Prostate gland (tissue), 2 donors: ENCODE measurements at regions not wholly inside any gene's neighbourhood (a gene's known extent, or its start where the extent isn't known, plus 50 kb on each side); places are given as distances from the start of the nearest gene placed in this dataset.

Source experiments
- DNase-seq: peaks from one replicate; pipeline ENCODE4 v3.0.0-alpha.2; 2019; ENCODE audit warnings: low spot score
- H3K27ac ChIP-seq, 2 donors: fragments of 200-600 bp; sonication (generic); 2 replicates each; pipeline ENCODE4 v1.5.1; 2017 to 2019
- H3K27me3 ChIP-seq: fragments of 200-600 bp; sonication (generic); replicated peaks from 2 replicates; pipeline ENCODE4 v1.5.1; 2019; ENCODE audit not compliant: insufficient read depth
- H3K36me3 ChIP-seq, 2 donors: fragments of 200-600 bp; sonication (generic); 1 replicate in 1 of 2; 2 replicates in 1 of 2; pipeline versions ENCODE4 v1.5.1 to v1.8.1; 2017 to 2019
- H3K4me1 ChIP-seq: fragments of 200-600 bp; sonication (generic); replicated peaks from 2 replicates; pipeline ENCODE4 v1.5.1; 2019
- H3K4me3 ChIP-seq, 2 donors: fragments of 200-600 bp; sonication (generic); 2 replicates each; pipeline ENCODE4 v1.5.1; 2017 to 2019
- H3K9me3 ChIP-seq: fragments of 200-600 bp; sonication (generic); 2 replicates; pipeline ENCODE4 v1.5.1; 2017
- CTCF ChIP-seq, 4 experiments: fragments of 200-600 bp in 2 of 4; fragments of 450-650 bp in 2 of 4; sonication (generic) in 2 of 4; IDR thresholded peaks; 1 replicate in 3 of 4; 2 replicates in 1 of 4; pipeline ENCODE4 v1.5.1; 2016 to 2019; ENCODE audit warnings: antibody characterized with exemption in 4 of 4, mild to moderate bottlenecking in 2 of 4, moderate library complexity in 2 of 4
- POLR2A ChIP-seq: fragments of 450-650 bp; IDR thresholded peaks from one replicate; pipeline ENCODE4 v1.6.1; 2016; ENCODE audit warnings: antibody characterized with exemption, mild to moderate bottlenecking
- POLR2AphosphoS5 ChIP-seq: sonication (generic); formaldehyde crosslinking; IDR thresholded peaks from one replicate; pipeline ENCODE4 v1.6.1; 2017; ENCODE audit warnings: antibody characterized with exemption
- WGBS: methylation state at CpG from one replicate; pipeline ENCODE4 v1.1.5; 2018; 5-methylcytosine and 5-hydroxymethylcytosine counted together
- intact Hi-C: fragments of 100-400 bp; cut with DNase I; formaldehyde crosslinking; loops from one replicate; pipeline ENCODE4 v1.14.2; 2022

- no peaks in the 10 kb centered on the region for H3K36me3 ChIP-seq
- DNase-seq = no peak
- H3K27ac ChIP-seq = no peak overlapping the region
- H3K9me3 ChIP-seq = no peaks in the 10 kb centered on the region
- no peaks in the 10 kb centered on the region for H3K4me1 ChIP-seq
- H3K27me3 ChIP-seq = no peaks in the 10 kb centered on the region
- WGBS = 75% methylated on average over 3 of the region's 3 CpGs
- TF ChIP-seq POLR2AphosphoS5 = no peak
- TF ChIP-seq POLR2A = no peak
- no peak for TF ChIP-seq CTCF (IDR thresholded peaks at IDR 0.05)
- intact Hi-C loops = no loop called here
- H3K4me3 ChIP-seq = no peak overlapping the region
These were observed 173.4 kb upstream of the RUNX1 start for GRCh38 chr21:35222541-35222941.

GRCh38 chr21:35222021-35222420 is 172.9 kb upstream of the RUNX1 start:
- Histone ChIP-seq H3K9me3 (no peaks in the 10 kb centered on the region), H3K36me3 (no peaks in the 10 kb centered on the region), H3K27ac (no peak overlapping the region), H3K27me3 (no peaks in the 10 kb centered on the region), H3K4me1 (no peaks in the 10 kb centered on the region), H3K4me3 (no peak overlapping the region)
- no peak for TF ChIP-seq CTCF (IDR thresholded peaks at IDR 0.05)
- TF ChIP-seq POLR2A = no peak
- 77% methylated on average over 3 of the region's 3 CpGs for WGBS
- no peak for DNase-seq
- intact Hi-C loops = no loop called here

GRCh38 chr21:35220301-35220700 is 171.2 kb upstream of the RUNX1 start:
- Histone ChIP-seq H3K27ac (no peak overlapping the region), H3K4me1 (no peaks in the 10 kb centered on the region), H3K9me3 (no peaks in the 10 kb centered on the region), H3K36me3 (no peaks in the 10 kb centered on the region), H3K27me3 (no peaks in the 10 kb centered on the region), H3K4me3 (no peak overlapping the region)
- DNase-seq = no peak
- TF ChIP-seq POLR2AphosphoS5 (no peak), CTCF (IDR thresholded peaks at IDR 0.05) (no peak), POLR2A (no peak)
- intact Hi-C loops = no loop called here
- WGBS = 91% methylated on average over 1 of the region's 1 CpG

GRCh38 chr21:35219719-35220118 is 170.6 kb upstream of the RUNX1 start:
- intact Hi-C loops = no loop called here
- whole genome bisulfite sequencing = 93% methylated on average over 2 of the region's 2 CpGs
- Histone ChIP-seq H3K4me3 (no peak overlapping the region), H3K27me3 (no peaks in the 10 kb centered on the region), H3K4me1 (no peaks in the 10 kb centered on the region), H3K27ac (no peak overlapping the region), H3K9me3 (no peaks in the 10 kb centered on the region), H3K36me3 (no peaks in the 10 kb centered on the region)
- TF ChIP-seq POLR2AphosphoS5 (no peak), CTCF (IDR thresholded peaks at IDR 0.05) (no peak), POLR2A (no peak)
- no peak for DNase-seq

- H3K4me3 ChIP-seq = no peak overlapping the region
These were observed 170.2 kb upstream of the RUNX1 start for GRCh38 chr21:35219291-35219690.

More at GRCh38 chr21:35219291-35219690, 170.2 kb upstream of the RUNX1 start:
- Histone ChIP-seq H3K27me3 (no peaks in the 10 kb centered on the region), H3K9me3 (no peaks in the 10 kb centered on the region), H3K4me1 (no peaks in the 10 kb centered on the region), H3K27ac (no peak overlapping the region), H3K36me3 (no peaks in the 10 kb centered on the region)
- TF ChIP-seq POLR2AphosphoS5 = no peak
- TF ChIP-seq POLR2A = no peak
- no peak for TF ChIP-seq CTCF (IDR thresholded peaks at IDR 0.05)
- 65% methylated on average over 2 of the region's 2 CpGs for WGBS
- no peak for DNase-seq
- intact Hi-C loops = no loop called here
